ENCODE measurements at regions not wholly inside any gene's neighbourhood (a gene's known extent, or its start where the extent isn't known, plus 50 kb on each side); places are given as distances from the start of the nearest gene placed in this dataset.

DNA sequence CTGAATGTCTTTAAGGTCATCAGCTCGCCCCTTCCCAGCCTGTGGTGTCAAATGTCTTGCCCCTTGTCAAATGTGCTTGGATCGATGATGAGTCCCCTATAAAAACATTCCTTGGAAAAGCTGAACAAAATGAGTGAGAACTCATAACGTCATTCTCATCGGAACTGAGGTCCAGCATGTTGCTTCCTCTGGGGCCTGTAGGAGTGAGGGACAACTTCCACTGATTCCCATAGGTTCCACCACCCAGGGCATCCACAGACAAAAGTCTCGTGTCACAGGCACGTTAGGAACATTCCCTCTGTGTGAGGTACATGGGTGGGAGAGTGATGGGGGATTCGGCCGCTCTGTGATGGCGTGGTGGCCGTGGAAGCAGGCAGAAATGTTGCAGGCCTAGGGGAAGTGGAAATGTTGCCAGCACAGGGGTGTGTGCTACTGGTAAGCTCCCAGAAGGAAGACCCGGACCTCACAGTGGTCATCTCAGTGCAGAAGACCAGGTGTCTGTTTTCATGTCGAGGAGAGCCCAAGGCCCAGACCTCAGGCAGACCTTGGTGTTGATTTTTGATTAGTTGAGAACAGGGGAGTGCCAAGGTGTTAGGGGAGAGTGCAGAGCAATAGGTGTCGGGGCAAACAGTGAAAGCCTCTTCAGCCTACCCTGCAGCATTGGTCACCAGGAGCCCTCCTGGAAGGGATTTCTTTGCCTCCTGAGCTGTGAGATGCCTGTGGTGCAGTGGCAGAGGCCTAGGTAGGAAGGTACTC is 96.8 kb downstream of the SNRPN start:
- DNase-seq, result no peak

DNA sequence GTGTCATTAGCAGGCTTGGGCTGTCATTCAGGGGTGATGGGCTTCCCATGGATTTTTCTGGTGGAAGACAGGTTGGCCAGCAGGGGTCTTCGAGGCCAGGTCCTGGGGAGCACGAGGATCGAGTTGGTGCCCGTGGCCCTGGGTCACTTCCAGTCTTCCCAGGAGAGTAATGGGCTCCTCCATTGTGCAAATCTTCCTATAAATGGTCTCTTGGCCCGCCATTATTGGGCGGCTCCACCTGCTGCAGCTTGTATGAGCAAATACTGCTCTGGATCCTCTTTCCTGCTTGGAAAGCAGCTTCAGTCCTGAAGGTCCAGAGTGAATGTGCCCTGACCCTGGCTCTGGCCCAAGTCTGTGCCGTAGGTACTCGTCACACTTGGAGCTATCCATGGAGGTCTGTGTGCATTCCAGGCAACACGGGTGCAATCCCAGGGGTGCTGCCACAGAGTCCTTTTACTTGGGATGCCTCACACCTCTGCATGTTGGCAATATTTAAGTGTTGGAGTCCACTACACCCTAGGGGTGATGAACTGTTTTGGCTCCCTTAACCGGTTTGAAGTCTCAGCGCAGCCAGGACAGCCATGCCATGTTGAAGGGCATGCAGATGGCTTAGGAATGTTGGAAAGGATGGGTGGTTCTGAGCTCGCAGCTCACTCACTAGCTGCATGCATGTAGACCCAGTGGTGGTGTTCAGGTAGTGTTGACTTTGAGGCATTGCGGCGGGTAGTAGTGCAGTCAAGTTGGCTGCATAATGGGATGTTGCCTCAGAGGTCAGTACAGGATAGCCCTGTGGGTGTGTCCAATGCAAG is 97.6 kb downstream of the SNRPN start:
- no peak for DNase-seq

DNA sequence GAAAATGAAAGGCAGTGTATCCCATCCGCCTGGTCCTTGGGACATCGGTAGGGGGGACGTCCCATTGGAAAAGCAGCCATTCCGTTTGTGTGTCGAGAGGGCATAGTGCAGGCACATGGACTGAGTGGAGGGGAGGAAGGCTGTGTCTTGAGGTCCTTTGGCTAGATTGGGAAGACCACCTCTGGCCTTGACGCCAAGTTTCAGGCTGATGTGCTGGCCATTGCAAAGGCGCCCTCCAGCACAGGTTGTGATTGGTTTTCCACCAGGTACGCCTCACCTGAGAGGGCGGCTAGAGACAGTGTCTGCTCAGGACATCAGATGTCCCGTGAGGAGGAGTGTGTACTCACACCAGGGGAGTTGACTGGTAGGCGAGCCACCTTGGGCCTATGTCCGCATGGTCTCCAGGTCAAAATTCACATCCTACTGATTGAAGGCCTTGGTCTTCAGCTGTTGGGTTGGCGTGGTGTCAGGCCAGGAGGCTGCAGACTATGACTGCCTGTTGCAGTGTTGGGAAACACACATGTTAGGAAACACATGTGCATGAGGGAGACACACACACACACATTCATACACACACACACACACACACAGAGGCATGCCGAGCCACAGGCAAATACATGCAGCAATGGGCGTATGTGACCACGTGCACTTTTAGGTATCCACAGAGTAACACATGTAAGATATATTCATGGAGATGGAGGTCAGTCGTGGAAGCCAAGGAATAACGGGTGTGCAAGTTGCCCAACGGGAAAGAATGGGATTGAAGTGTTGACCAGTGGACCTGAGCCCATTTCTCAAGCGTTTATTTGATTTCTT is 98.4 kb downstream of the SNRPN start:
- no peak for DNase-seq

DNA sequence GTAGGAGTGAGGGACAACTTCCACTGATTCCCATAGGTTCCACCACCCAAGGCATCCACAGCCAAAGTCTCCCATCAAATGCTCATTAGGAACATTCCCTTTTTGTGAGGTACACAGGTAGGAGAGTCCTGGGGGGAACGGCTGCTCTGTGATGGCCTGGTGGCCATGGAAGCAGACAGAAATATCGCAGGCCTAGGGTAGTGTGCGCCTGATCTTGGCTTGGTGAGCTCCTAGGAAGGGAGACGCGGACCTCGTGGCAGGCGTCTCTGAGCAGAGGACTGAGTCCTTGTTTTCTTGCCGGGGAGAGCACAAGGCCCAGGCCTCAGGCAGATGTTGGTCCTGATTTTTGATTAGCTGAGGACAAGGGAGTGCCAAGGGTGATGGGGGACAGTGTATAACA is 99.5 kb downstream of the SNRPN start:
- DNase-seq, result no peak

DNA sequence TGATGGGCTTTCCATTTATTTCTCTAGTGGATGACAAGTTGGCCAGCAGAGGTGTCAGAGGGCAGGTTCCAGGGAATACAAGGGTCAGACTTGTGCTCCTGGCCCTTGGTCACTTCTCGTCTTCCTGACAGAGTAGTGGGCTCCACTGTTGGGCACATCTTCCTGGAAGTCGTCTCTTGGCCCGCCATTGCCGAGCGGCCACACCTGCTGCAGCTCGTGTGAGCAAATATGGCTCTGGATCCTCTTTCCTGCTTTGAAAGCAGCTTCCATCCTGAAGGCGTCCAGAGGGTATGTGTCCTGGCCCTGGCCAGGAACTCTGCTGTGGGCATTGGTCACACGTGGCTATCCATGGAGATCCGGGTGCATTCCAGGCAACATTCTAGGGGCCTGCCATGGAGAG is 100.2 kb downstream of the SNRPN start:
- no peak for DNase-seq

DNA sequence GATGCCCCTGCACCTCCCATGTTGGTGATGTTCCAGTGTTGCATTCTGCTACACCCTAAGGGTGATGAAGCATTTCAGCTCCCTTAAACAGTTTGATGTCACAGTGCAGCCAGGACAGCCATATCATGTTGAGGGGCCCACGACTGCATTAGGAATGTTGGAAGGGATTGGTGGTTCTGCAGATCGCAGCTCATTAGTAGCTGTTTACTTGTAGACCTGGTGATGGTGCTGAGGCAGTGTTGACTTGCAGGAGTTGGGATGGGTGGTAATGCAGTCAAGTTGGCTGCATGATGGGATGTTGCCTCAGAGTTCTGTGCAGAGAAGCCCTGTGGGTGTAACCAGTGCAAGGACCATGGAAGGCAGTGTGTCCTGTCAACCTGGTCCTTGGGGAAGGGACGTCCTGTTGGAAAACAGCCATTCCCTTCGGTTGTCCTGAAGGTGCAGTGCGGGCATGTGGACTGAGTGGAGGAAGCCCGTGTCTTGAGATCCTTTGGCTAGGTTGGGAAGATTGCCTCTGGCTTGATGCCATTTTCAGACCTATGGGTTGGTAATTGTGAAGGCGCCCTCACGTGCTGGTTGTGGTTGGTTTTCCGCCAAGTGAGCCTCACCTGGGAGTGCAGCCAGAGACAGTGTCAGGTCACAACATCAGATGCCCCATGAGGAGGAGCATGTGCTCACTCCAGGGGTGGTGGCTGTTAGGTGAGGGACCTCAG is 100.7 kb downstream of the SNRPN start:
- no peak for DNase-seq

DNA sequence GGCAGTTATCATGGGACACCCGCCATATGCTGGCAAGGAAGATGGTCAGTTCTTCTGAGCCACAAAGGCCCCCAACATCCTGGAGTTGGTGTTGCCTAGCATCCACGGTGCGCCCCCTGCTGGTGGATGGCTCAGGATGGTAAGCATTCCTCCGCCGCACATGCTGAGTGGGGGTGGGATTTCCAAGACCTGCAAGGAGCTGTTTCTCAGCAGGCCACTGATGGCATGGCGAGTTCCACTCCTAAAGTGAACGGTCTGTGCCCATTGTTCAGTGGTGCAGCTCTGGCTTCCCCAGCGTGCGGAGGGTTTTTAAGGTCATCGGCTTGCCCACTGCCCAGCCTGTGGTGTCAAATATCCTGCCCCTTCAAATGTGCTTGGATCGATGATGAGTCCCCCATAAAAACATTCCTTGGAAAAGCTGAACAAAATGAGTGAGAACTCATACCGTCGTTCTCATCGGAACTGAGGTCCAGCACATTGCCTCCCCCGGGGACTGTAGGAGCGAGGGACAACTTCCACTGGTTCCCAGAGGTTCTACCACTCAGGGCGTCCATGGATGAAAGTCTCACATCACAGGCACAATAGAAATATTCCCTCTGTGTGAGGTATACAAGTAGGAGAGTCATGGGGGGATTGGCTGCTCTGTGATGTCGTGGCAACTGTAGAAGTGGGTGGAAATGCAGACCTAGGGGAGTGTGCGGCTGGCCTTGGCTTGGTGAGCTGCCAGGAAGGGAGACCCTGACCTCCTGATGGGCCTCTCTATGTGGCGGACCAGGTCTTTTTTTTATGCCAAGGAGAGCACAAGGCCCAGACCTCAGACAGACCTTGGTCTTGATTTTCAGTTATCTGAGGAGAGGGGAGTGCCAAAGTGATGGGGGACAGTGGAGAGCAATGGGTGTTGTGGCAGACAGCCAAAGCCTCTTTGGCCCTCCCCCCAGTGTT is 102.0 kb downstream of the SNRPN start:
- DNase-seq, result peak; percentile 2

DNA sequence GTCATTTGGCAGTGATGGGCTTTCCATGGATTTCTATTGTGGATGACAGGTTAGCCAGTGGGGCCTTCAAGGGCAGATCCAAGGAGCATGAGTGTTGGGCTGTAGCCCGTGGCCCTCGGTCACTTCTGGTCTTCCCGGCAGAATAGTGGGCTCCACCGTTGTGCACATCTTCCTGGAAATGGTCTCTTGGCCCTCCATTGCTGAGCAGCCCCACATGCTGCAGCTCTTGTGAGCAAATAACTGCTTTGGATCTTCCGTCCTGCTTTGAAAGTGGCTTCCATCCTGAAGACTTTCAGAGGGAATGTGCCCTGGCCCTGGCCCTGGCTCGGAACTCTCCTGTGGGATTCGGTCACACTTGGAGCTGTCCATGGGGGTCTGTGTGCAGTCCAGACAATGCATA is 102.8 kb downstream of the SNRPN start:
- DNase-seq, result no peak

DNA sequence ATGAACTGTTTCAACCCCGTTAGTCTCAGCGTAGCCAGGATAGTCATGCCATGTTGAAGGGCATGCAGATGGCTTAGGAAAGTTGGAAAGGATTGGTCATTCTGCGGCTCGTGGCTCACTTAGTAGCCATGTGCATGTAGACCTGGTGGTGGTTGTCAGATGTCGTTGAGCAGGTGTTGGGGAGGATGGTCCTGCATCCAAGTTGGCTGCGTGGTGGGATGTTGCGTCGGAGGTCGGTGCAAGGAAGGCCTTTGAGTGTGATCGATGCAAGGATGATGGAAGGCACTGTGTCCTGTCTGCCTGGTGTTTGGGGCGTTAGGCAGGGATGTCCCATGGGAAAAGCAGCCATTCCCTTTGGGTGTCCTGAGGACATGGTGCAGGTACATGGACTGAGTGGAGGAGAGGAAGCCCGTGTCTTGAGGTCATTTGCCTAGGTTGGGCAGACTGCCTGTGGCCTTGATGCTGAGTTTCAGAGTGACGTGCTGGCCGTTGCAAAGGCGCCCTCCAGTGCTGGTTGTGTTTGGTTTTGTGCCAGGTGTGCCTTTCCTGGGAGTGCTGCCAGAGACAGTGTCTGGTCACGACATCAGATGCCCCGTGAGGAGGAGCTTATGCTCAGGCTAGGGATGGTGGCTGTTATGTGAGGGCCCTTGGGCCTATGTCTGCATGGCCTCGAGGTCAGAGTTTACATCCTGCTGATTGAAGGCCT is 103.4 kb downstream of the SNRPN start:
- DNase-seq, result no peak

DNA sequence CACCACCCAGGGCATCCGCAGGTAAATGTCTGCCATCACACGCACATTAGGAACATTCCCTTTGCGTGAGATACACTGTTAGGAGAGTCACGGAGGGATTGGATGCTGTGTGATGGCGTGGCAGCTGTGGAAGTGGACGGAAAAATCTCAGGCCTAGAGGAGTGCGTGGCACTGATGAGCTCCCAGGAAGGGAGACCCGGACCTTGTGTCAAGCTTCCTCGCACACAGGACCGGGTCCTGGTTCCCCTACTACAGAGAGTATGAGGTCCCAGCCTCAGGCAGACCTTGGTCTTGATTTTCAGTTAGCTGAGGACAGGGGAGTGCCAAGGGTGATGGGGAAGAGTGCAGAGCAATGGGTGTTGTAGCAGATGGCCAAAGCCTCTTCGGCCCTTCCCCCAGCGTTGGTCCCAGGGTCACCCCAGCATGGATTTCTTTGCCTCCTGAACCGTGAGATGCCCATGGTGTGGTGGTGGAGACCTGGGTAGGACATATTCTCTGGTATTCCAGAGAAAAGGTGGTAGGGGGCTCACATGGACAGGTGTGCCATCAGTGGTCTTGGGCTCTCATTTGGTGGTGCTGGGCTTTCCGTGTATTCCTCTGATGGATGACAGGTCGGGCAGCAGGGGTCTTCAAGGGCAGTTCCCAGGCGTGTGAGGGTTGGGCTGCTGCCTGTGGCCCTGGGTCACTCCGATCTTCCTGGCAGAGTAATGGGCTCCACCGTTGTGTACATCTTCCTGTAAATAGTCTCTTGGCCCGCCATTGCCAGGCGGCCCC is 105.1 kb downstream of the SNRPN start:
- no peak for DNase-seq

DNA sequence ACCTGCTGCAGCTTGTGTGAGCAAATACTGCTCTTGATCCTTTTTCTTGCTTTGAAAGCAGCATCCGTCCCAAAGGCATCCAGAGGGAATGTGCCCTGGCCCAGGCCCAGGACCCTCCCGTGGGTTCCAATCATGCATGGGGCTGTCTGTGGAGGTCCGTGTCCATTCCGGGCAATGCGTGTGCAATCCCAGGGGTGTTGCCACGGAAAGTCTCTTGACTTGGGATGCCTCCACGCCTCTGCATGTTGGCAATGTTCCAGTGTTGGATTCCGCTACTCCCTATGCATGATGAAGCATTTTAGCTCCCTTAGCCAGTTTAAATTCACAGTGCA is 105.7 kb downstream of the SNRPN start:
- no peak for DNase-seq

DNA sequence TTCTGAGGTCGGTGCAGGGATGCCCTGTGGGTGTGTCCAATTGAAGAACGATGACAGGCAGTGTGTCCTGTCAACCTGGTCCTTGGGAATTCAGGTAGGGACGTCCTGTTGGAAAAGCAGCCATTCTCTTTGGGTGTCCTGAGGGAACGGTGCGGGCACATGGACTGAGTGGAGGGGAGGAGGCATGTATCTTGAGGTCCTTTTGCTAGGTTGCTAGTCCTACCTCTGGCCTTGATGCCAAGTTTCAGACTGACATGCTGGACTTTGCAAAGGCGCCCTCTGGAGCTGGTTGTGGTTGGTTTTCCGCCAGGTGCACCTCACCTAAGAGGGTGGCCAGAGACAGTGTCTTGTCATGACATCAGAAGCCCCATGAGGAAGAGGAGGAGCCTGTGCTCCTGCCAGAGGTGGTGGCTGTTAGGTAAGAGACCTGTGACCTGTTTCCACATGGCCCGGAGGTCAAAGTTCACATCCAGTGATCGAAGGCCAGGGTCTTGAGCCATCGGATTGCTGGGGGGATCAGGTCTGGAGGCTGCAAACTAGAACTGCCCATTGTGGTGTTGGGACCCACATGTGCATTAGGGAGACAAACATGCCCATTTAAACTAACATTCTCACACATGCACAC is 106.3 kb downstream of the SNRPN start:
- DNase-seq, result no peak

DNA sequence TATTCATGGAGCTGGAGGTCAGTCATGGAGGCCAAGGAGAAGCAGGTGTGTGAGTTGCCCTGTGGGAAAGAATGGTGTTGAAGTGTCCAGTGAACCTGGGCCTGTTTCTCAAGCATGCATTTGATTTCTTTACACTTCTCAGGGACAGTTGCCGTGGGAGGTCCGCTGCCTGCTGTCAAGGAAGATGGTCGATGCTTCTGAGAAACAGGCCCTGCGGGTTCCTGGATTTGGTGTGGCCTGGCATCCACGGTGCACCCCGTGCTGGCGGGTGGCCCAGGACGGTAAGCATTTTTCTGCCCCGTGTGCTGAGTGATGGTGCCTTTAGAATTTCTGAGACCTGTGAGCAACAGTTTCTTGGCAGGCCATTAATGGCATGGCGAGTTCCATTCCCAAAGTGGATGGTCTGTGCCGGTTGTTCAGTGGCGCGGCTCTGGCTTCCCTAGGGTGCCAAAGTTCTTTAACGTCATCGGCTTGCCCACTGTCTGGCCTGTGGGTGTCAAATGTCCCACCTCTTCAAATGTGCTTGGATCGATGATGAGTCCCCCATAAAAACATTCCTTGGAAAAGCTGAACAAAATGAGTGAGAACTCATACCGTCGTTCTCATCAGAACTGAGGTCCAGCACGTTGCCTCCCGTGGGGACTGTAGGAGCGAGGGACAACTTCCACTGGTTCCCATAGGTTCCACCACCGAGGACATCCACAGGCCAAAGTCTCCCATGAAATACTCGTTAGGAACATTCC is 107.2 kb downstream of the SNRPN start:
- no peak for DNase-seq

DNA sequence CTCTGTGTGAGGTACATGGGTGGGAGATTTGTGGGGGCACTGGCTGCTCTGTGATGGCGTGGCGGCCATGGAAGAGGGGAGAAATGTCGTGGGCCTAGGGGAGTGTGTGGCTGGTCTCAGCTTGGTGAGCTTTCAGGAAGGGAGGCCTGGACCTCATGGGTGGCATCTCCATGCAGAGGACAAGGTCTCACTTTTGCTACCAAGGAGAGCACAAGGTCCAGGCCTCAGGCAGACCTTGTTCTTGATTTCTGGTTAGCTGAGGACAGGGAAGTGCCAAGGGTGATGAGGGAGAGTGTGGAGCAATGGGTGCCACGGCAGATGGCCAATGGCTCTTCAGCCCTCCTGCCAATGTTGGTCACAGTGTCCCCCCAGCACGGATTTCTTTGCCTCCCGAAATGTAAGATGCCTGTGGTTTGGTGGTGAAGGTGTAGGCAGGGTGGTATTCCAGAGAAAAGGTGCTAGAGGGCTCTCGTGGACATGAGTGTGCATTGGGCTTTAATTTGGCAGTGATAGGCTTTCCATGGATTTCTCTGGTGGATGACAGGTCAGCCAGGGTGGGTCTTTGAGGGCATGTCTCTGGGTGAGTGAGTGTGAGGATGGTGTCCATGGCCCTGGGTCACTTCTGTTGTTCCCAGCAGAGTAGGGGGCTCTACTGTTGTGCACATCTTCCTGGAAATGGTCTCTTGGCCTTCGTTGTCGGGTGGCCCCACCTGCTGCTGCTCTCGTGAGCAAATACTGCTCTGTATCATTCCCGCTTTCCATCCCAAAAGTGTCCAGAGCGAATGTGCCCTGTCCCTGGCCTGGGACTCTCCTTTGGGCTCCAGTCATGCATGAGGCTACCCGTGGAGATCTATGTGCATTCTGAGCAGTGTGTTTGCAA is 108.0 kb downstream of the SNRPN start:
- no peak for DNase-seq

DNA sequence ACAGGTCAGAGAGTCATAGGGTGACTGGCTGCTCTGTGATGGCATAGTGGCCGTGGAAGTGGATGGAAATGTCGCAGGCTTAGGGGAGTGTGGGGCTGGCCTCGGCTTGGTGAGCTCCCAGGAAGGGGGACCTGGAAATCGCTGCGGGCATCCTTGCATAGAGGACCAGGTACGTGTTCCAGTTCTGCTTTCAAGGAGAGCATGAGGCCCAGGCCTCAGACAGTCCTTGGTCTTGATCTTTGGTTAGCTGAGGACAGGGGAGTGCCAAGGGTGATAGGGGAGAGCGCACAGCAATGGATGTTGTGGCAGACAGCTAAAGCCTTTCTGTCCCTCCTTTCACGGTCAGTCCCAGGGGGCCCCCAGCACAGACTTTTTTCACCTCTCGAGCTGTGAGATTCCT is 110.5 kb downstream of the SNRPN start:
- DNase-seq, result no peak

DNA sequence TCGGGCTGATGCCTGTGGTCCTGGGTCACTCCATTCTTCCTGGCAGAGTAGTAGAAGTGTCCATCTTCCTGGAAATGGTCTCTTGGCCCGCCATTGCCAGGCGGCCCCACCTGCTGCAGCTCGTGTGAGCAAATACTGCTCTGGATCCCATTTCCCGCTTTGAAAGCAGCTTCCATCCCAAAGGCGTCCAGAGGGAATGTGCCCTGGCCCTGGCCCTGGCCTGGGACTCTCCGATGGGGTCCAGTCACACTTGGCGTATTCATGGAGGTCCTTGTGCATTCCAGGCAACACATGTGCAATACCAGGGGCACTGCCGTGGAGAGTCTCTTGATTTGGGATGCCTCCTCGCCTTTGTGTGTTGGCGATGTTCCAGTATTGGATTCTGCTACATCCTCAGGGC is 111.1 kb downstream of the SNRPN start:
- DNase-seq, result no peak

DNA sequence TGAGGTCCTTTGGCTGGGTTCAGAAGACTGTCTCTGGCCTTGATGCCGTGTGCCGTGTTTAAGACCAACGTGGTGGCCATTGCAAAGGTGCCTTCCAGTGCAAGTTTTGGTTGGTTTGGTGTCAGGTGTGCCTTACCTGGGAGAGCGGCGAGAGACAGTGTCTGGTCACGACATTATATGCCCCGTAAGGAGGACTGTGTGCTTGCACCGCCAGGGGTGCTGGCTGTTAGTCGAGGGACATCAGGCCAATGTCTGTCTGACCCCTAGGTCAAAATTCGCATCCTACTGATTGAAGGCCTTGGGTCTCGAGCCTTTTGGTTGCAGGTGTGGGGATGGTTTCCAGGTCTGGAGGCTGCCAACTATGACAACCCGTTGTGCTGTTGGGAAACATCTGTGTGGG is 111.9 kb downstream of the SNRPN start:
- DNase-seq, result no peak

DNA sequence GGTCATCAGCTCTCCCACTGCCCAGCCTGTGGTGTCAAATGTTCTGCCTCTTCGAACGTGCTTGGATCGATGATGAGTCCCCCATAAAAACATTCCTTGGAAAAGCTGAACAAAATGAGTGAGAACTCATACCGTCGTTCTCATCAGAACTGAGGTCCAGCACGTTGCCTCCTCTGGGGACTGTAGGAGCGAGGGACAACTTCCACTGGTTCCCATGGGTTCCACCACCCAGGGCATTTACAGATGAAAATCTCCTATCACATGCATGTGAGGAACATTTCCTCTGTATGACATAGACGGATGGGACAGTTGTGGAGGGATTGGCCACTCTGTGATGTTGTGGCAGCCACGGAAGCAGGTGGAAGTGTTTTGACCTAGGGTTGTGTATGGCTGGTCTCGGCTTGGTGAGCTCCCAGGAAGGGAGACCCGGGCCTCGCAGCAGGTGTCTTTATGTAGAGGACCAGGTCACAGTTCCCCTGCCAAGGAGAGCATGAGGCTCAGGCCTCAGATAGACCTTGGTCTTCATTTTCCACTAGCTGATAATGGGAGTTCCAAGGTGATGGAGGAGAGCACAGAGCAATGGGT is 113.0 kb downstream of the SNRPN start:
- DNase-seq, result no peak

All from hematopoietic multipotent progenitor cell treated with erythropoietin and hydrocortisone succinate and interleukin-3 and kit ligand, for 4 days (in vitro differentiated cells).